NCI-H1417 (cell line): ENCODE measurements at regions not wholly inside any gene's neighbourhood (a gene's known extent, or its start where the extent isn't known, plus 50 kb on each side); places are given as distances from the start of the nearest gene placed in this dataset.

Experiments
- DNase-seq, 3 experiments: peaks; one replicate each; lab custom pipeline; 2025; lab: John Stamatoyannopoulos, UW

DNA sequence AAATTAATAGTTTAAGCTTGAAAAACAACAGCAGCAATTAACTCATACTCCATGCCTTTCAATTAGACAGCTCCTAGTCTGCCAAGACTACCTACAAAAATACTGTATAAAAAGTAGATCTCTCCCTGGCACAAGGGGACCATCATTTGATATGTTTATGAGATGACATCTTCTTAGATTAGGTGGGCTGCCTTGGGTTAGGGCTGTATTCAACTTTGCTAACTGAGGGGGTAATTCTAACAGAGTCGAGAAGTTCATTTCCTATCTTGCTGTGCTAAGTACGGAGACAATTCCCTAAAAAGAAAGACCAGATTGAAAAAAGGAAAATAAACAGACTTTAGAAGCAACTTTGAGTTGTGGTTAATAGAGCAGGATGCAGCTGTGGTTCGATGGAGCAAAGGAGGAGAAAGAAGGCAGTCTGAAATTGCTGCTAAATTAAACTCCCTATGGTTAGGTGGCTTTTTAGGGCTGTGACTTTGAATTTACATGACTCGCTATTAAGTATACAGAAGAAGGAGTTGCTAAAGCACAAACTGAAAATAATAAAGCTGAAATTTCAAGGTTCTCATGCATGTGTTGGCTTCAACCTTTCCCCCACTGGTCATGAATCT is 75.4 kb downstream of the CDC7 start:
- no peak for DNase-seq

DNA sequence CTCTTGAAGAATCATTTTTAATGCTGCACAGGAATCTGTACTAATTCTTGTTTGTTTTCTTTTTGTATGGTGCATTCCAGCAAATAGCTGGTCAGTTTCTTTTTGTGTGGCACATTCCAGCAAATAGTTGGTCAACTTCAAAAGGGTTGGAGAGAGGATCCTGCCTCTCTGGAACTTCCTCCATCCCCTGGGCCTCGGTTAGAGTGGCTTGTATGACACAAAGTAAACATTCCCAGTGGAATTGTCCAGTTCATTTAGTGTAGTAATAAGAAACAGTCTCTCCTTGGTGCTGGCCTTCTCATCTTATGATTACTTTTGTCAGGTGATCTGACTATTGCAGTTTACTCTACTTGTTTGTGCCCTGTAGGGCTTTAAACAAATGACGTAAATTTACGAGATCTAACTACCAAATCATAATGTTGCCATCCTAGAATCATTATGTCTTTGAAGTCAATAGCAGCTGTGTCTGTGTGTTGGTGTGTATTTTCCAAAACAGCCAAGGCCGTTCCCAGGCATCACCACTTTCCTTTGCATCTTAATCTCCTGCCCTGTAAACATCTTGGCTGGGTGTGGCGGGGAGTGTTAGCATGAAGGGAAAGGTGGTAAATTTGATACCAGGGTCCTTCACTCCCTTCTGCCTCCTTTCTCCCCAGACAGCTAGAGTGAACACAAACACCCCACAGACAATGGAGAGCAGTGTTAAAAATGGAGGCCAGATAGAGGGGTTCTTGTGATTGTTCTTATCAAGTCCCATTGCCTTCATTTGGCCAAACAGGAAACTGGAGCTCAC is 77.9 kb downstream of the CDC7 start:
- no peak for DNase-seq

DNA sequence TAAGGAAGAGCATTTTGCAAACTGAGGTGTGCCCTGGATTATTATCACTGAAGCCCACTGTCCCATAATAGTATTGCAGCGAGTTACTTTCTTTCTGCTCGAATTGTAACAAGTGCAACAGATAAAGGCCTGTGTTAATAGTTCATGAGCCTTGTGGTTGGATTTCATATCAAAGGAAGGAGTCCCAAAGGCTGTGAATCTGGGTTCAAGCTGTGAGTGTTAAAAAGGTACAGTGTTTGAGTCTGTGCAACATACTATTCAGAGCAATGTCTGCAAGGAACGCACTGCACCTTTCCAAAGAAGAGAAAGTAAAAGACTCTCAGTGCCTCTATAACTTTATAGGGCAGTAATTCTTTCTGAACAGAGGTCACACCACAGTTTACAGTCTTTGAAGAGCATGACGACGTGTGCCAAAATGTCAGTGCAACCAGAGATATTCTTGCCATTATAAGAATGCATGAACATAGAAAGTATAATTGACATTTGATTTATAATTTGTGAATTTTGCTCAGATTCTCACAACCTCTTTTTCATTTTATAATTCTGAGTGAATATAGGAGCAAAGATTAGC is 79.1 kb downstream of the CDC7 start:
- no peak for DNase-seq

DNA sequence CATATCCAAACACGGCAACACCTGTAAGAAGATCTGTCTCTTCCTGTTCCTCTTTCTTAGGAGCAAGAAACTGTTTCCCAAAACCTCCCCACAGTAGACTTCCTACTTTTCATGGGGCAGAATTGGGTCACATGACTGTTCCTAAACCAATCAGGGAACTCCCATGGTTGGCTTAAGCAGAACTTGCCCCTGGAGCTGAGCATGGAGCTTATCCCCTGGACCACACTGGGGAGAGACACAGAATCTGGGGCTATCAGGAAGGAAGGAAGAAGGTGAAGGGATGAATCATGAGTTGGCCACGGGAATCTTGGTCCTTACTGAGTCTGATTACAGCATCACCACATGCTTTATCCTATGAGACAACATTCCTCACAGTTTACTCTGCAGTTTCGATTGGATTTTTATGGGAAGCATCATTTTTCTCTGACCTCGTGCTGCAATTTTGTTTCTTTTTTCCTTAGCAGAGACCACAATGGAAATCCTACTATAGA is 81.8 kb downstream of the CDC7 start:
- DNase-seq: no peak

DNA sequence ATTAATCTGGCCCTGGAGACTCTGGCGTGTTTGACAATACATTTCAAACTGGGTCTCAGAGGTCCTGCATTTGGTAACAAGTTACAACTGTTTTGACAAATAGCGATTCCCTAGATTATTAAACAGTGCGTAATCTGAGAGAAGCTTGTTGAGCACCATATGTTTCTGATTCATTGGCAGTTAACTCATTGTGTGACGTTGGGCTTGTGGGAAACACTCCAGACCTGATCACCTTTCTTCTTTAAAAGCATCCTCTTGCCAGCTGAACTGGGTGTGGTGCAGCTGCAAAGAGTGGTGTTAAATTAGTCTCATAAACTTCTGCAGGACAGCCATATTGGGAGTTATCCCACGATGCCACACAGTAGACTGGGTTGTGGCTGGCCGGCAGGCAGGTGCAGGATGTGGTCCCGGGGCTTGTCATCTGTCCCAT is 82.7 kb downstream of the CDC7 start:
- DNase-seq: peak in 2 of 3 experiments; percentile 42 to 53

DNA sequence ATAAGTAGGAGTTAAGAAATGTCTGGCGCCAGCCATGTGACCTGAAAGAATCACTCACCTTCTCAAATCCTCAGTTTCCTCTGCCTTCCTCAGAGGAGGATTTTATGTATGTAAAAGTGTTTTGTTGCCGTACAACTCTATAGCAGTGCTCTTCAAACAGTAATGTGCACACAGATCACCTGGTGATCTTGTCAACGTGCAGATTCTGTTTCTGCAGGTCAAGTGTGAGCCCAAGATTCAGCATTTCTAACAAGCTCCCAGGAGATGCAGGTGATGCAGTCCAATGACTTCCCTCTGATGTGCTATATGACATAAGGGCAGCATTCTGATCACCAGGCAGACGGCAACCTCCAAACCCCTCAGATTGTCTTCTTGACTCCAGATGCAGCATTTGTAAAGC is 83.7 kb downstream of the CDC7 start:
- no peak for DNase-seq

DNA sequence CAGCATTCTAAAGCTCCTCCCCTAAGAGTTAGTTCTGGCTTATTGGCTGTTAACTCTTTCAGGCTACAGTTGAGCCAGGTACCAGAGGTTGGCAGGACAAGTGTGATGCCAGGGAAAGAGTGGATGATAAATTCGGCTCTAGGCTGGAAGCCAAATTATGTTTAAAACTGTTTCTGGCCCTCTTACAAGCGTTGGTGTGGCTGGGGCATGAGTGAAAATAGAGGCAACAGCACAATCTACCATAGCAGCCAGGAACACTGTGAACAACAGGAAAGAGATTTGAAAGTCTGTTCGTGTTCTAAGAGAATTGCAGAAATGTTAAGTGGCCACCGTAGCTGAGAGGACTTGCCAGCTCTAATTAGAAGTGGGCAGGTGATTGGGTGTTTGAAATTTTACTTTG is 84.2 kb downstream of the CDC7 start:
- DNase-seq: no peak

DNA sequence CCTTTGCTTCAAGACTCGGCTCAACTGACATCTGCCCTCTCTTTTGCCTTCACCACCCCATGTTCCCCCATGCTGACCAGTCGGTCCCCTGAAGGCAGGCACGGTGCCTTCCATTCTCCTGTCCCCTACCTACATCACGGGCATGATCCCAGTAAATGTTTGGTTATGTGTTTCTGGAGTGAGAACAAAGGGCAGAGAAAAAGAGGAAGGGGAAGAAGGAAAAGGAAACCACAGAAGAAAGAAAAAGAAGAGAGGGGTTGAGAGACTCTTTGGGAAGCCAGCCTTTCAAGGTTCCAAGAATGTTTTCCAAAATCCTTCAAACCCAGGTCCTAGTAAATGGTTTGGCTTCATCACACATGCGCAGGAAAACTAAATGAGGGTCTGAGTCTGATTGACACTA is 84.9 kb downstream of the CDC7 start:
- DNase-seq: no peak

DNA sequence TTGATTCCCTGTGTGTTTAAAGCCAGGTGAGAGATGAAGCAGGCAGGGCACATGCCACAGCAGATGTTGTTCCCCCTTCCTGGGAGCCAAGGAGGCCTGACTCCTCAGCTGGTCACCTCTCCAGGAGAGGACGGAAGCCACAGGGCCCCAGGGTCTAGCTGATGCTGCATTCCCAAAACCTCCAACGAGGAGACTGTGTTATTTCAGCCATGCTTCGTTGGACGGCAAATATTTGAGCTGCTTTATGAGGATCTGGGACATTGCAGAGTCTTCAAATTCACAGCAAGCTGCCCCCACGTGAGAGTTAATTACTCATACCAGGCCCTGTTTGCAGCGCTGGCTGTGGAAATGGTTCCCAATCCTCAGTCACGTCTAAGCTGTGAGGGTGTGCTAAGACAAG is 85.3 kb downstream of the CDC7 start:
- peak in 1 of 3 experiments; percentile 3 for DNase-seq

DNA sequence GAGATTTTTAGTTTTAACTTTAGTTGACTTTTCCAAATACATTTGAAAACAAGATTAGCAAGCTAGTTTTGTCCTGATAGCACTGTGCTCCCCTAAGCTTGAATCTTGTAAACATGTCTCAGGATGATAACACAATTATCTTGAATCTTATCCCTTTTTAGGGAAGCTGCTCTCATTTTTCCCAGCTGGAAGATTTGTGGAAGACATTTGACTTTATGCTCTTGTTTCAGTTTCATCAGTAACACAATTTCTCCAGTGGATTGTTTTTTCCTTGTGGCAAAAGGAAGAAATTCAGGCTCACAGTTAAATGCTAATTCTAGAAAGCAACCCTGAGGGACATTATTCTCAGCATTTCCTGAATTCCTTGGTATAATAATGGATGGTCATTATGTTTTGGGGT is 88.8 kb downstream of the CDC7 start:
- DNase-seq: no peak

DNA sequence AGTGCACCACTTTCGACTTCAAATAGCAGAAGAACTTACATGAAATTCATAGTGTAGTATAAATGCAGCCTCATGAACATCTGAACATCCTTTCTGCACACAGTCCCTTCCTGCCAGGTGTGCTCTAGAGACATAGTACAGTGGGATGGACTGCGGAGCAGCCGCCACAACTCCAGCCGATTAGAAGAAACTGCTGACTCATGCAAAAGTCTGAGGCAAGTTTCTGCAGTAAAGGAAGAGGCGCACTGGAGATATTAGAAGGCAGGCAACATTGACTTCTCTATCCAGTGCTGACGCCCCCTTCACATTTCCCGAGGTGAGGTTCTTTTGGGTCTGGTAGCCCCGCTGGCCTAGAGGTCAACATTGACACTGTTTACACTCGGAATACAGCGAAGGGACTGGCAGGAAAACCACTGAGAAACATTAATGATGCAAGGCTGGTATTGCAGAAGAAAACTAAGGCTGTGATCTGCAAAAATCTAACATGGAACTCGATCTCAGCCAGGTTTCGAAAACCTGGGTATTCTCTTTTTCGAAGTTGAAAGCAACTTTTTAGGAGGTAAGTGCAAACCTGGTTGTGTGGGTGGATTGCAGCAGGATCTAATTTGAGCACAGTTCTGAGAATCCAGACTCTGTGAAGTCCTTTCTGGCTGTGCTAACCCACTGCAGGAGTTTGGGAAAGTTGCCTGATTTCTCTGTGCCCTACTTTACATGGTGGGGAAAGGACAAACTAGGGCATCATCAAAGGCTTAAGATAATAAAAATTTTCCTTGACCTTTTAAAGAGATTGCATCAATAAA is 90.7 kb downstream of the CDC7 start:
- no peak for DNase-seq

DNA sequence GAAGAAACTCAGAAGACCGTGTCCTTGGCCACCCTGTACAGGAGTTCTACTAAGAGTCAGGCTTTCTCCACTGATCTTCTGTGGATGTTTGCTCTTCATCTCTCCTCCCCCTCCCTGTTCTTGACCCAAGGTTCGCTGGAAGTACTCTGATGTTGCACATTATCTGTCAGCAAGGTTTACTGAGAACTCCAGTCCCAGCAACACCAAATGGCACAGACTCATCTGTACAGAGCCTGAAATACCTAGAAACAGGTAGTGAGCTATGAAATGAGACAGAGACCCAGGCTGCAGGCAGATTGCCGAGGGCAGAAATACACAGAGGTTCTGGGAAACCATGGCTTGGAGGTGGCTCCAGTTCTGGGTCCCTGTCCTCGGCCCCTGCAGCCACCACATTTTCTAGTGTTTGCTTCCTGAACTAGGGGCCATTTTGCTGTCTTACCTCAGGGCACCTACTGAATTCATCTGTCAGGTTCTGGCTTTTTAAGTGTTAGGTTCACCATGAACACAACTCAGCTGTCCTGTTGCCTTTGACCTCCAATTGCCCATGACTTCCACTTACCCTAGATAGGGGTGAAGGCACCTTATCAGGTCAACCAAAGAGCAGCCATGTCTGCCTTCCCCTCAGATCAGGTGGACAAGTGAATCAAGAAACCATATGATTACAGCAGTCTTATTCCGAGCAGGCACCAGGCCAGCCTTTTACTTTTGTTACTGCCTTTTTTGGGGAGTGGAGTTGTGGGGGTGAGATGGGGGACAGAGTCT is 92.2 kb downstream of the CDC7 start:
- DNase-seq: no peak

DNA sequence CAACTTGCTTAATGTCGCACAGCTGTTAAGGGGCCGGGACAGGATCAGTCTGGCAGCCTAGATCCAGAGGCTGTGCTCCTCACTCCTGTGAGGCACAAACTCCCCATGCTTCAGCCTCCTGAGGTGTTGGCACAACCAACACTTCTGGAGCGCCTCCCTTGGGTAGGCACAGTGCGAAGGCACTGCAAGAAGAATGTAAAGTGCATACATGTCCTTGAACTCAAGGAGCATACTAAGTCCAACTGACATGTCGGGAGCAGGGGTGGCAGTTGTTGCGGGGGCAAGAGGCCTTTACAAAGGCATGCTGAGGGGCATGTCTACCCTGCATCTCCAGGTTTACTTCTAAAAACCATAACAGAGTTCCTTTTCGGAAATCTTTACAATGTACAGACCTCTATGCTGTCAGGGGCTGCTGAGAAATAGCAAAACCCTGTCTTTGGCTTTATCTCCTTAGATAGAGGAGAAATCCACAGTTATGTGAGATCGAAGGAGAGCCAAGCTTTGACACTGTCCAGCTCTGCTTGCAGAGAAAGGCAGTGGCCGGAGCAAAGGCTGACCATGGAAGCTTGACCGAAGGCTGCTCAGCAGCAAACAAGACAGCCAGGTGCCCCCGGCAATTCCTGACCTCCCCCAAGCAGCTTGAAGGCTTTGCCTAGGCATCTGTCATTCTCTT is 93.9 kb downstream of the CDC7 start:
- no peak for DNase-seq

DNA sequence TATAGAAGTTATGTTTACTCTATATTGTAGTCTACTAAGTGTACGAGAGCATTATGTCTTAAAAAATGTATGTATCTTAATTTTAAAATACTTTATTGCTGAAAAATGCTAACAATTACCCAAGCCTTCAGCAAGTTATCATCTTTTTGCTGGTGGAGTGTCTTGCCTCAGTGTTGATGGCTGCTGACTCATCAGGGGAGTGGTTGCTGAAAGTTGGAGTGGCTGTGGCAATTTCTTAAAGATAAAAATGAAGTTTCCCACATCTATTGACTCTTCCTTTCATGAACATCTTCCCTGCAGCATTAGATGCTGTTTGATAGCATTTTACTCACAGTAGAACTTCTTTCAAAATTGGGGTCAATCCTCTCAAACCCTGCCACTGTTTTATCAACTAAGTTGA is 95.8 kb downstream of the CDC7 start:
- no peak for DNase-seq

DNA sequence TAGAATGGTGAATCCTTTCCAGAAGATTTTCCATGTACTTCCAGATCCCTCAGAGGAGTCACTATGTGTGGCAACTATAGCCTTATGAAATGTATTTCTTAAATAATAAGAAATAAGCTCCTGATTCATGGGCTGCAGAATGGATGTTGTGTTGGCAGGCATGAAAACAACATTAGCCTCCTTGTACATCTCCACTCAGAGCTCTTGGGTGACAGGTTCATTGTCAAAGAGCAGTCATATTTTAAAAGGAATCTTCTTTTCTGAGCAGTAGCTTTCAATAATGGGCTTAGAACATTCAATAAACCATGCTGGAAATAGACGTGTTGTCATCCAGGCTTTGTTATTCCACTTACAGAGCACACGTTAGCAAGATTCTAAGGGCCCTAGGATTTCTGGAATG is 96.6 kb downstream of the CDC7 start:
- DNase-seq: no peak

DNA sequence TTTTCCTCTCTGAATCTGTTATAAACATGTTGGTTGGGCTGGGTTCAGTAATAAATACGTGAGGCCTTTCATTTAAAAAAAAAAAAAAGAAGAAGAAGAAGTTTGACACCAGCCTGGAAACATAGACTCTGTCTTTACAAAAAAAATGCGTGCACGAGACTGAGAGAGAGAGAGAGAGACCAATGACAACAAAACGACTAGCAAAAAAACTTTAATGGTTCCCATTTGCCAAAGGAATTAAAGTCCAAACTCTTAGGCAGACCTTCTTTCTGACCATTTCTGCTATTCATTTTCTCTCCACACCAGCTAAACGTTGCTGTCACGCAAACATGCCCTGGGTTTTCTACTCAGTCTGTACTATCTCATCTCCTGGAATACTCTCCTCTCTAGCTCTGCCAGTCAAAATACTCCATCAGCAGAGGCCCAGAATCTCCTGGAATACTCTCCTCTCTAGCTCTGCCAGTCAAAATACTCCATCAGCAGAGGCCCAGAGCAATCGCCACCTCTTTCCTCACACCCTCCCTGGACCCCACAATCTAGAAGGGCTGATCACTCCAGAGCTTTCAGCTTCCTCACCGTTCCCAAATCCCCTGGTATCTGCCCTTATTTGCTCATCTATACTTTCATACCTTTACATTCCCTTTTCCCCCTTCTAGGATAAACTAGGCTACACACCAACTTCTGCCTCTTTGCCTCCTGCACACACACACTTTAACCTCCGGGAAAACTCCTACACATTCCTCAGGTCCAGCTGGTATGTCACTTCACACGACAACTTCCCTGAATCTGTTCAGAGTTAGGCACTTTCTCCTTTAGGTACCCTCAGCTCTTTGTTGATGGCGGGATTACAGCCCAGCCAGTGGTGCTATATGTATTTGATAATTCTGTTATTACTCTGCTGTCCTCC is 100.0 kb downstream of the CDC7 start:
- DNase-seq: no peak

DNA sequence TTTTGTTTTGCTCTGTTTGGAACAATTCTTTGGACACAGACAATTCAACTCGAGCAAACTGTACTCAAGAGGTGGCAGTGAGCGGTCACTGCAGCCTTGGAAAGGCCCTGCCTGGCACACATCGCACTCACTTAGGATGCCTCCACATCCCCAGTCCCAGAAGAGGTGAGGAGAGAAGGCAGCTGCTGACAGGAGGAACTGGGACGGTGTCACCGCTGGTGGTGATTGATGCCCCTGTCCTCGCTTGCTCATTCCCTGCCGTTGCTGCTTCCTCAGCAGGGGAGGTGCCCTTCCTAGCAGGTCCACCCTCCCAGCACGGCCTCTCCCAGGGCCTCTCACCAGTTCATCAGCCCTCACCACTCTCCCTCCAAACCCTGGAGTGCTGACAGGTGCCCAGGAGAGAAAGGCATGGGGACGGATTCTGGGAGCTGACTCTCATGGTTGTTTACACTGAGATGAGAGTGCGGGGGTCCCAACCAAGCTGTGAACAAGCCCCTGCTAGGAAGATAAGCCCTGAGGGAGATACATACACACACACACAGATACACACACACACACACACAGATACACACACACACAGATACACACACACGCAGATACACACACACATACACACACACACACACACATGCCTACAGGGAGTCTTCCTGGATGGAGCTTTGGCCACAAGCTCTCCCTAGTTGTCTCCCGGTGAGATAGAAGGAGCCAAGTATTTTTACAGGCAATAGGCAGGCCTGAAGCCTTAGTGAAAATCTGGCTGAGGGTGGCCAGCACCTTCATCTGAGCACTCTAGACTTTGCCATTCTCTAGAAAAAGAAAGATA is 101.1 kb downstream of the CDC7 start:
- DNase-seq: no peak

DNA sequence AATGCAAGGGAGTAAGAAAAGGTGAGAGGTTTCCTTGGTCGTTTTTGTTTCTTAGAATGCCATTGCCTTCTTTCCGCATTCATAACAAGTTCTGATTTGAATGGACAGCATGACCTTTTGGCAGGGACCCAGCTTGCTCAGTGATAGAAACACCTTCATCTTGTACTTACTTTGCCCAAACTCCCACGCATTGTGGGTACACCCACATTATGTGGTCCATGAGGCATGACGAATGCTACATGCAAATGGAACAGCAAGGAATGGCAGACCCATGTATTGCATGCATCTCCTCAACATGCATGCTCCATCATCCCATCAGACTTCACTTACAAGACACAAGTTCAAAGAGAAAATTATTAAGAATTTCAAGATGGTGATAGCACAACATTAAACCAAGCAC is 102.8 kb downstream of the CDC7 start:
- no peak for DNase-seq

DNA sequence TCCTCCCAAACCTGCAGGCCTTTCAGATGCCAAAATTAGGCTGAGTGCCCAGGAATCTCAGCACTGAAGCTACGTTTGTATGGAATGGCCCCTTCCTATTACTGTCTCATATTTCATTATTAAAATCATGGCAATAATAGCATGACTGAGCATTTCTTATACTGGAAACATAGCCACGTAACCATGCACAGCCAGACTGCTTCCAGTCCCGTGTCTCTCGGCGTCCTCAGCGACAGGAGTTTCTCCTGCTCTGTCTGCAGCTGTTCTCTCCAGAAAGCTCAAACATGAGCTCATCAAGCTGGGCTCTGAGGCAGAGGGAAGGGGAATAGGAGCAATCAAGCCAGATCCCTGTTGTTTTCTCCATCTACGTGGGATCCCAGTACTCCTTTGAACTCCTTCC is 104.0 kb downstream of the CDC7 start:
- DNase-seq: no peak
